ENCODE measurements at regions not wholly inside any gene's neighbourhood (a gene's known extent, or its start where the extent isn't known, plus 50 kb on each side); places are given as distances from the start of the nearest gene placed in this dataset.
"Not testable (repeated sequence)": the region's sequence is repeated elsewhere in the genome, so short reads cannot be mapped to it uniquely, and the experiment has no call there.

DNA sequence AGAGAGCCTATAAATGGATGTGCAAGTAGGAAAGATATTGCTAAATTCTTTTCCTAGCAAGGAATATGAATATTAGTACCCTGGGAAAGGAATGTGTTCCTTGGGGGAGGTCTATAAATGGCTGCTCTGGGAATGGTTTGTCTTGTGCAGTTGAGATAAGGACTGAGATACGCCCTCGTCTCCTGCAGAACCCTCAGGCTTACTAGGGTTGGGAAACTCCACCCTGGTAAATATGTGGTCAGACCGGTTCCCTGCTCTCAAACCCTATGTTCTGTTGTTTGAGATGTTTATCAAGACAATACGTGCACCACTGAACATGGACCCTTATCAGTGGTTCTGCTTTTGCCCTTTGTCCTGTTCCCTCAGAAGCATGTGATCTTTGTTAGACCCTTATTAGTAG, 1698.9 kb downstream of the GRIK2 start:
- TF ChIP-seq ARNT (IDR thresholded peaks at IDR 0.05); ELF4 (IDR thresholded peaks at IDR 0.05); ZNF384 (IDR thresholded peaks at IDR 0.05); TARDBP (IDR thresholded peaks at IDR 0.05); HDGF (IDR thresholded peaks at IDR 0.05; ENCODE audit: borderline replicate concordance); SP1 (IDR thresholded peaks at IDR 0.05); BHLHE40 (IDR thresholded peaks at IDR 0.05; ENCODE audit: borderline replicate concordance); FOXM1 (IDR thresholded peaks at IDR 0.05; ENCODE audit: borderline replicate concordance); FOXK2 (IDR thresholded peaks at IDR 0.05); NFRKB (IDR thresholded peaks at IDR 0.05); L3MBTL2 (conservative IDR thresholded peaks at IDR 0.05): not testable (repeated sequence)
- TF ChIP-seq, protein P1, sequence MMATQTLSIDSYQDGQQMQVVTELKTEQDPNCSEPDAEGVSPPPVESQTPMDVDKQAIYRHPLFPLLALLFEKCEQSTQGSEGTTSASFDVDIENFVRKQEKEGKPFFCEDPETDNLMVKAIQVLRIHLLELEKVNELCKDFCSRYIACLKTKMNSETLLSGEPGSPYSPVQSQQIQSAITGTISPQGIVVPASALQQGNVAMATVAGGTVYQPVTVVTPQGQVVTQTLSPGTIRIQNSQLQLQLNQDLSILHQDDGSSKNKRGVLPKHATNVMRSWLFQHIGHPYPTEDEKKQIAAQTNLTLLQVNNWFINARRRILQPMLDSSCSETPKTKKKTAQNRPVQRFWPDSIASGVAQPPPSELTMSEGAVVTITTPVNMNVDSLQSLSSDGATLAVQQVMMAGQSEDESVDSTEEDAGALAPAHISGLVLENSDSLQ (IDR thresholded peaks at IDR 0.05), result not testable (repeated sequence)
